BJ (cell line): ENCODE measurements at regions not wholly inside any gene's neighbourhood (a gene's known extent, or its start where the extent isn't known, plus 50 kb on each side); places are given as distances from the start of the nearest gene placed in this dataset.

Experiments used
- CTCF ChIA-PET: fragments of 350-600 bp; formaldehyde crosslinking; extraction: SDS; loops from one replicate; lab custom pipeline; 2021; ENCODE audit warnings: antibody characterized with exemption, inconsistent platforms; lab: Yijun Ruan, JAX
- POLR2A ChIA-PET: fragments of 300-600 bp; sonication (Branson Sonifier 250); formaldehyde crosslinking; extraction: SDS; loops from one replicate; lab custom pipeline; 2021; ENCODE audit warnings: antibody characterized with exemption; lab: Charles Lee
- DNase-seq: peaks from one replicate; pipeline ENCODE4 v3.0.0-alpha.2; 2011; ENCODE audit warnings: low read depth
- H3K27me3 ChIP-seq: 2 replicates; pipeline ENCODE4 v1.6.0; 2011; ENCODE audit warnings: low read length; ENCODE audit not compliant: control insufficient read depth, insufficient read depth
- H3K36me3 ChIP-seq: 2 replicates; pipeline ENCODE4 v1.5.1; 2011; ENCODE audit warnings: low read length; ENCODE audit not compliant: control insufficient read depth, insufficient read depth
- H3K4me3 ChIP-seq: 2 replicates; pipeline ENCODE4 v1.5.1; 2011; ENCODE audit warnings: low read depth, mild to moderate bottlenecking, control low read depth, low read length
- CTCF ChIP-seq: IDR thresholded peaks from 2 replicates; pipeline ENCODE4 v1.5.1; 2011; ENCODE audit warnings: low read depth, mild to moderate bottlenecking, control low read depth, inconsistent platforms, low read length, moderate library complexity; ENCODE audit not compliant: insufficient read depth

- ChIA-PET POLR2A (no interaction called here), CTCF (interaction anchor here (0.7 to 6.6 kb wide), 3 partner anchors 9 to 281 kb away, joined by 3 to 56 read pairs (median 5); no protein-coding TSS in a partner anchor)
- Histone ChIP-seq H3K4me3 (no peak overlapping the region), H3K36me3 (no peaks in the 10 kb centered on the region), H3K27me3 (no peaks in the 10 kb centered on the region)
- no peak for TF ChIP-seq CTCF
- DNase-seq: no peak
These were observed 108.9 kb upstream of the BLID start for GRCh38 chr11:122224867-122225266.

- POLR2A ChIA-PET: no interaction called here
- no peaks in the 10 kb centered on the region for H3K36me3 ChIP-seq
- no peak overlapping the region for H3K4me3 ChIP-seq
- H3K27me3 ChIP-seq: no peaks in the 10 kb centered on the region
- no peak for TF ChIP-seq CTCF
- CTCF ChIA-PET: no interaction called here
- no peak for DNase-seq
These were observed 104.3 kb upstream of the BLID start for GRCh38 chr11:122220321-122220720.

- ChIA-PET CTCF (interaction anchor here (0.8 to 1.5 kb wide), 4 partner anchors 8 to 565 kb away, joined by 3 to 4 read pairs (median 4); no protein-coding TSS in a partner anchor), POLR2A (no interaction called here)
- Histone ChIP-seq H3K27me3 (no peaks in the 10 kb centered on the region), H3K4me3 (no peak overlapping the region), H3K36me3 (no peaks in the 10 kb centered on the region)
- DNase-seq: no peak
- TF ChIP-seq CTCF: no peak
These were observed 103.8 kb upstream of the BLID start for GRCh38 chr11:122219791-122220190.

GRCh38 chr11:122215244-122215992 lies 99.4 kb upstream of the BLID start:
- Histone ChIP-seq H3K27me3 (no peaks in the 10 kb centered on the region), H3K4me3 (no peak overlapping the region), H3K36me3 (no peaks in the 10 kb centered on the region)
- peak; percentile 96 for TF ChIP-seq CTCF
- DNase-seq: peak; percentile 93
- ChIA-PET CTCF (interaction anchor here (0.5 to 4.9 kb wide), 35 partner anchors 8 to 605 kb away, joined by 3 to 56 read pairs (median 4); partner anchors contain the start of gene BLID), POLR2A (interaction anchor here (0.6 to 1.2 kb wide), 5 partner anchors 35 to 560 kb away, joined by 3 to 10 read pairs (median 3); no protein-coding TSS in a partner anchor)

- ChIA-PET POLR2A (interaction anchor here (0.7 to 1.2 kb wide), 3 partner anchors 114 to 560 kb away, joined by 3 to 10 read pairs (median 3); no protein-coding TSS in a partner anchor), CTCF (interaction anchor here (0.5 to 4.9 kb wide), 26 partner anchors 7 to 604 kb away, joined by 3 to 56 read pairs (median 4); partner anchors contain the start of gene BLID)
- no peak for DNase-seq
- no peak for TF ChIP-seq CTCF
- no peaks in the 10 kb centered on the region for H3K27me3 ChIP-seq
- no peak overlapping the region for H3K4me3 ChIP-seq
- no peaks in the 10 kb centered on the region for H3K36me3 ChIP-seq
These were observed 98.6 kb upstream of the BLID start for GRCh38 chr11:122214567-122214966.
